ENCODE measurements at regions not wholly inside any gene's neighbourhood (a gene's known extent, or its start where the extent isn't known, plus 50 kb on each side); places are given as distances from the start of the nearest gene placed in this dataset.

DNA sequence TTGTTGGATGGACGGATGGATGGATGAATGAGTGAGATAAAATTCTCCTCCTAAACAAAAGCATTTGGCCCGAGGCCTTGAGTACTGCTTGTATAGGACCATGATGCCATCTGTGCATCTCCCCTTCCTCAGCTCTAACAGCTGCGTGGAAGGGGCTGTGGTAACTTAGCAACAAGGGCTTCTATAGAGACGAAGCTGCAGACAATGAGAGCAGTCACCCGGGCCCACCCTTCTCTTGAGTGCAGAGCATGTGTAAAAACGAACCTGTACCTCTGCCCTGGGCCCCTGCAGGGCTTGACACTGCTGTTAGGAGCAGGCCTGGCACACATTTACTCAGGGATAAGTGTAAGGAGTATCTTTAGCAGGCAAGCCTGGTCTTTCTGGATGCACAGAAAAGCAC, 391.5 kb downstream of the CADM1 start:
- in situ Hi-C loops (cut with MboI; ENCODE audit: low sequenced_read_pairs, unreplicated experiment) = no loop called here
- TF ChIP-seq, protein P1, sequence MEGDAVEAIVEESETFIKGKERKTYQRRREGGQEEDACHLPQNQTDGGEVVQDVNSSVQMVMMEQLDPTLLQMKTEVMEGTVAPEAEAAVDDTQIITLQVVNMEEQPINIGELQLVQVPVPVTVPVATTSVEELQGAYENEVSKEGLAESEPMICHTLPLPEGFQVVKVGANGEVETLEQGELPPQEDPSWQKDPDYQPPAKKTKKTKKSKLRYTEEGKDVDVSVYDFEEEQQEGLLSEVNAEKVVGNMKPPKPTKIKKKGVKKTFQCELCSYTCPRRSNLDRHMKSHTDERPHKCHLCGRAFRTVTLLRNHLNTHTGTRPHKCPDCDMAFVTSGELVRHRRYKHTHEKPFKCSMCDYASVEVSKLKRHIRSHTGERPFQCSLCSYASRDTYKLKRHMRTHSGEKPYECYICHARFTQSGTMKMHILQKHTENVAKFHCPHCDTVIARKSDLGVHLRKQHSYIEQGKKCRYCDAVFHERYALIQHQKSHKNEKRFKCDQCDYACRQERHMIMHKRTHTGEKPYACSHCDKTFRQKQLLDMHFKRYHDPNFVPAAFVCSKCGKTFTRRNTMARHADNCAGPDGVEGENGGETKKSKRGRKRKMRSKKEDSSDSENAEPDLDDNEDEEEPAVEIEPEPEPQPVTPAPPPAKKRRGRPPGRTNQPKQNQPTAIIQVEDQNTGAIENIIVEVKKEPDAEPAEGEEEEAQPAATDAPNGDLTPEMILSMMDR (IDR thresholded peaks at IDR 0.05; ENCODE audit: borderline replicate concordance, control extremely low read depth, extremely low read depth, insufficient read depth, missing control alignments) = no peak
- DNase-seq (ENCODE audit: low spot score) = no peak

DNA sequence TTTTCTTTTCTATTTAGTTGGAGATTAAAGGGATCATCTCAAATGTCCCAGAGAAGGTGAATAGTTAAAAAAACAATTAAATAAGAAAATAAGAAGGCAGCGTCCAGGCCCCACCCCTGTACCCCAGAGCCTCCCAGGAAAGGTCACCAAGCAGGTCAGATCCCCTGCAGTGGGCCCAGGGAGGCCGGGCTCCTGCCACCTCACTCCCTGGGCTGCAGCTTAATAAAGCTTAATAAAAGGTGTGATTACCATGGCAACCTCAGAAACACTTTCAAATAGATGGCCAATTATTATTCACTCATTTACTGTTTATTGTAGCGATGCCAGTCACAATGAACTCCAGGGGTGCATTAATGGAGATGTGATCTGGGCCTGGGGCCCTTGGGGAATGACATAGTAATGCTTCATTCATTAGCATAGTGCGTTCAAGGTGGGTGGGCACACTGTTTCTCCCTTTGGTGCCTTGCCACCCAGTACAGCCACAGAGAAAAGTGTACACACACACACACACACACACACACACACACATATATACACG, 386.2 kb downstream of the CADM1 start:
- no peak for DNase-seq (ENCODE audit: low spot score)
- in situ Hi-C loops (cut with MboI; ENCODE audit: low sequenced_read_pairs, unreplicated experiment) = no loop called here
- TF ChIP-seq, protein P1 (IDR thresholded peaks at IDR 0.05; ENCODE audit: borderline replicate concordance, control extremely low read depth, extremely low read depth, insufficient read depth, missing control alignments) = no peak

DNA sequence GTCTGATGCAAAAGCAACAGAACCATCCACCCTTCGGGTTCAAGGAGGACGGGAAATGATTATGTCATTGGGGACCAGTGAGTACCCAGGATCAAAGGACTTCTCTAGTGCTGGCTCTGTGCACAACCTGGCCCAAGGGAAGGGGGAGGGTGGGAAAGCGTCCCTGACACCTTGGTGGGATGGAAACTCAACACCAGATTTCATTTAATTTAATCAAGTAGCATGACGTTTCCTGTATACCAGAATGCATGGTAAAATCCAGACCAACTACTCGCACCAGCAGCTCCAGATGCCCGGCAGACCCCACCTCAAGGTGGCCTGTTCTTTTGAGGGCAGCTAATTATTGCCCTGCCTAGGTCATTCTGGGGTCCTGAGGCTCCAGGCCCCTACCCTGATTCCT, 385.1 kb downstream of the CADM1 start:
- DNase-seq (ENCODE audit: low spot score) = no peak
- in situ Hi-C loops (cut with MboI; ENCODE audit: low sequenced_read_pairs, unreplicated experiment) = no loop called here
- TF ChIP-seq, protein P1 (IDR thresholded peaks at IDR 0.05; ENCODE audit: borderline replicate concordance, control extremely low read depth, extremely low read depth, insufficient read depth, missing control alignments) = no peak
